Loucy (cell line): ENCODE measurements at regions not wholly inside any gene's neighbourhood (a gene's known extent, or its start where the extent isn't known, plus 50 kb on each side); places are given as distances from the start of the nearest gene placed in this dataset.

ENCODE experiments used
- CTCF ChIP-seq: fragments of 200-600 bp; sonication (generic); conservative IDR thresholded peaks from 2 replicates; pipeline ENCODE4 v1.5.1; 2014; ENCODE audit warnings: mild to moderate bottlenecking, antibody characterized with exemption, low read length
- EZH2phosphoT487 ChIP-seq: fragments of 200-600 bp; IDR thresholded peaks from 2 replicates; pipeline ENCODE4 v1.6.1; 2018; ENCODE audit warnings: antibody characterized with exemption, mild to moderate bottlenecking, moderate library complexity, borderline replicate concordance

GRCh38 chr11:43602670-43603069 is 77.9 kb upstream of the HSD17B12 start:
- no peak for TF ChIP-seq CTCF
- no peak for TF ChIP-seq EZH2phosphoT487
